Ureter (tissue), 1 donor: ENCODE measurements at regions not wholly inside any gene's neighbourhood (a gene's known extent, or its start where the extent isn't known, plus 50 kb on each side); places are given as distances from the start of the nearest gene placed in this dataset.
"Not testable (repeated sequence)": the region's sequence is repeated elsewhere in the genome, so short reads cannot be mapped to it uniquely, and the experiment has no call there.

ENCODE experiments used
- DNase-seq: peaks from one replicate; pipeline ENCODE4 v3.0.0-alpha.2; 2020; ENCODE audit warnings: low spot score
- donor health status: DM: yes; HTN: yes; CAD: no.

DNA sequence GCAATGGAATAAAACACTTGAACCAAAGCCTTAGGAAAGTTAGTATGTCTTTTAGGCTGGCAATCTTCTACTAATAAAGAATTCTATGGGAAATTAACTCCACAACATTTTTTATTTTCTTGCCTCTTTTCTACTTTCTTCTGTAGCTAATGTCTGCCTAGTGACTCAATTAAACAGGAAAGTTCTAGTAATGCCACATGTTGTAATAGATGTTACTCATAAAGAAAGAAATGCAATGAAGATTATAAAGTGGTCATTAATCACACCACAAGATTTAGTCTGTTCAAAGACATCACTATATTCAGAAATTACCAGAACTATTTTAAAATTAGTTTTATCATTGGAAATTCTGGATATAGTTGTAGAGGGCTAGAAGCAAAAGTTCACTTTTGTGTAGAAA is 329.7 kb downstream of the SI start:
- no peak for DNase-seq

DNA sequence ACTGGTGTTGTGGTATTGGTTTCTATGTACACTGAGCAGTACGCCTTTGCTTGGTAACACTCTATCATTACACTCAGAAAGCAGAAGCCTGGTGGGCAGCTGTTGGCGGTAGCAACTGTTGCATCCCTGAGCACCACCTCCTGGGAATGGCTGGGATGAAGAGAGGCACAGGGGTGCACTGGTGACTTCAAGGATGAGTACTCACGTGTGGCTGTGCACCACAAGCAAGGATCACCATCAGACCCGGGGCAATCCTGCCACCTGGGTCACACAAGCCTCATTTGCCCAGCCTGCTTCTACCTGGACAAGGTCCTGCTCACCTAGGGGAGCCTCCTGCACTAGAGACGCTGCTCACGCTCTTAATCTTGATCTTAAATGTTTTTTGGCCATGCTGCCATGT is 336.4 kb downstream of the SI start:
- DNase-seq = no peak

DNA sequence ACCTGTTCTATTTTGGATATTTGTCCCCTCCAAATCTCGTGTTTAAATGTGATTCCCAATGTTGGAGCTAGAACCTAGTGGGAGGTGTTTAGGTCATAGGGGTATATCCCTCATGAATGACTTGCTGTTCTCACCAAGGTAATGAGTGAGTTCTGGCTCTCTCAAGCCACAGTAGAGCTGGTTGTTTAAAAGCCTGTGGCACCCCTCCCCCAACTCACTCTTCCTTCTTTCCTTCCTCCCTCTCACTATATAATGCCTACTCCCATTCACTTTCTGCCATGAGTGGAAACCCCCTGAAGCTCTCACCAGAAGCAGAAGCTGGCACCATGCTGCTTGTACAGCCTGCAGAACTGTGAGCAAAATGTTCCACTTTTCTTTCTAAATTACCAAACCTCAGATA is 341.1 kb downstream of the SI start:
- DNase-seq = no peak

DNA sequence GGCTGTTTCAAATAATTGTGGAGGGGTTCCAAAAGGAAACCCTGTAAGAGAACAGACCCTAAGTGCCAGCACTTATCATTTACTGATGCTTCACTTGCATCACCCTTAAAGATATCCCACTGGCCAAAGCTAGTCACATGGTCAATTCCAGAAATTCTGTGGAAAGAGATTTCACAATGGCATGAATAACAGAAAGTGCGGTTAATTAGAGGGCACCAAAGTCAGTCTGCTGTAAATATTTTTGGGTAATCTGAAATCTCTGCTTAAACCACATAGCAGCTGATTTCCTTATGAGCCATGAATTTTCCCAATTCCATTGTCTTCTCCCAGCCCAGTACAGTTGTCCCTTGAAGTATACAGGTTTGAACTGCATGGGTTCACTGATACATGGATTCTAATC is 346.1 kb downstream of the SI start:
- DNase-seq = no peak

DNA sequence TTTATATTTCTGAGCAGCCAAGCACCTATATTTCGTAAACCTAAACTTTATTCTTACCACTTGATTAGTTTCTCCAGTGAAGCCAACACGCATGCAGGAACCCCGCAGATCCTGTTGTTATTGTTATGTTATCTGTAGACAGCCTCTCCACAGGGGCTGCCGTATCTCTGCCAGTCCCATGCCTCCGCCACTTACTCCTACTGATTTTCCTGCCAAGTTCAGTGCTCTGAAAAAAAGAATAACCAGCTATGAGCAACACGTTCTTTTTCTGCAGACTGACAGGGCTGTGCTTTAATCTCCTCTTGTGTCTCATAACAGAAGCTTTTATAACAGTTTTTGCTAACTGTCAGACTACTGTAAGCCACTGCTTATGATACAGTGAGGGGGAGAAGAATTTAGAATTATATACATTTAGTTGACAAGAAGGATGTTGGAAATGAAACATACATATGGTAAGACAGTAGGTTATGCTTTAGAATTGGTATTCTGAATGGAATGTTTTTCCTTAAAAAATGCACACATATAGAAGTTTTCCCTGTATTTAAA is 347.4 kb downstream of the SI start:
- DNase-seq = no peak

DNA sequence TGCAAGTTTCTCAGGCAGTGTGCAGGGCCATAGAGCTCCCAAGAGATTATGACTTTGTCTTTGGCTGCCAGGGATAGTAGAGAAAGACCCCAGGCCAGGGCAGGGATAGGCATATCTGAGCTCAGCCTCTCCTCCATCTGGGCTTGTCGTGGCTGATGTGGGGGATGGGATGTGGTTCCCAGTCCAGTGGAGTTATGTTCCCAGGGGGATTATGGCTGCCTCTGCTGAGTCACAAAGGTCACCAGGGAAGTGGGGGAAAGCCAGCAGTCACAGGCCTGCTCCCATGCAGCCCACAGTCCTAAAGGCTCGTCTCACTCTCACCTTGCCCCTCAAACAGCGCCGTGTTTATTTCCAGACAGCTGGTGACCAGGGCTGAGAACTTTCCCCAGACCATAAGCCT is 354.9 kb downstream of the SI start:
- no peak for DNase-seq

DNA sequence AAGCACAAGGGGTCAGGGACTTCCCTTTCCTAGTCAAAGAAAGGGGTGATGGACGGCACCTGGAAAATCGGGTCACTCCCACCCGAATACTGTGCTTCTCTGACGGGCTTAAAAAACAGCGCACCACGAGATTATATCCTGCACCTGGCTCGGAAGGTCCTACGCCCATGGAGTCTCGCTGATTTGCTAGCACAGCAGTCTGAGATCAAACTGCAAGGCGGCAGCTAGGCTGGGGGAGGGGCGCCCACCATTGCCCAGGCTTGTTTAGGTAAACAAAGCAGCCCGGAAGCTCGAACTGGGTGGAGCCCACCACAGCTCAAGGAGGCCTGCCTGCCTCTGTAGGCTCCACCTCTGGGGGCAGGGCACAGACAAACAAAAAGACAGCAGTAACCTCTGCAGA is 375.5 kb downstream of the SI start:
- not testable (repeated sequence) for DNase-seq

DNA sequence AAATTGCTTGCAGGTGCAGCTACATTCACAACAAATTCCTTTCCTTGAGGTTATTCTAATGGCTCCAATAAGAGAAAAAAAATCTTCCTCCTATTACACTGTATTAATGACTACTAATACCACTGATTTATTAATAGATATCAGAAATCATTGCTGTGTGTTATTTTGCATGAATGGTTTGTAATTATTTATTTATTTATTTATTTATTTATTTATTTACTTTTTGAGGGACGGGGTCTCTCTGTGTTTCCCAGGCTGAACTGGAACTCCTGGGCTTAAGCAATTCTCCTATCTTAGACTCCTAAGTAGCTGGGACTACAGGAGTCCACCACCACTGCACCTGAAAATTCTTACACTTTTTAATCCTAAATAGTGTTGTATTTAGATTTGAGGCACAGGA is 390.4 kb downstream of the SI start:
- DNase-seq = no peak

DNA sequence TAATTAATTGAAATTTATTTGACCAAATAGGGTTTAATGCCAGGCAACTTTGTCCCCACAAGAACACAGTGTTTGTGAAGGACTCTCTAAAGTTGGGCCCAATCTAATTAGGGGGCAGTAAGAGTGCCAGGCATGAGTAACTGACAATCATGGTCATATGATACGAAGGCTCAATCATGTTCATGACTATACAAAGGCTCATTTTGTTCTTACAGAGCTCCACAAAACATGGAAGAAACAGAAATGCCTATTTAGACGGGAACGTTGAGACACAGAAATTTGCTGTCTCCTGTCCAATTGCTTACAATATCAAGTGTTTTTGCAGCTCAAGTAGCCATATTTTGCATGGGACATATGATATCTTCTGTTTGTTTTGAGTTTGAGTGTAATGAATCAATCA is 391.1 kb downstream of the SI start:
- no peak for DNase-seq

DNA sequence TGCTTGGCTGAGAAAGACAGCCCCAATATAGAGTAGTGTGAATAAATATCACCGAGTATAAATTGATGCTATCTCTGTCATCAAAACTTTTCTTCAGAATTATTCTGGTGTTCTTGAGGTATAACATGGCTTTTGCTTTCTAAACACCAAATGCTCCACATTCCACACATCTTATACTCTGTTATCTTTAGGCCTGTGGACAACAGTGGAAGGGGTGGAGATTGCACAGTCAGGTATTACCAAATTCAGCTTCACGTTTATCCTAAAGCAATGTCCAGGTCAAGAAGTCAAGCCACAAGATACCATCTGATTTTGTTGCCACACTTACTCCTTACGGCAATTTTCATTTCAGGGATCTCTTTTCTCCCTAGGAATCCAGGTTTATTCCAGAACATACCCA is 394.8 kb downstream of the SI start:
- DNase-seq = no peak

DNA sequence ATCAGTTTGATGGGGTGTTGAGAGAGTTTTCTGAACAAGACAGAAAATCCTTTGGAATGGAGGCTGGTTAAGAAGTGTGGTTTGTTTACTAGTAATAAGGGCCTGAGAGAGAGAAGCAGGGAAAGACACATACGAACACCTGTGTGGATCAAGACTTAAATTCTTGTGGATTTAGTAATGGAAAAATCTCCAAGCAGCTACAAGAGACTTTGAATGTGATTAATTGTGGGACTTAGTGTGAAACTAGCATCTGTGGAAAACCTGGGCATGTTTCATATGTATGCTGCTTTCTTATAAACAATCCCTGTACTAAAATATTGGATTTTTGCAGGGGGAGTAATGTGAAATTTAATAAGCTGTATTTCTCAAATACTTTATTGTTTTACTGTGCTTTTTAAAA is 399.1 kb downstream of the SI start:
- no peak for DNase-seq

DNA sequence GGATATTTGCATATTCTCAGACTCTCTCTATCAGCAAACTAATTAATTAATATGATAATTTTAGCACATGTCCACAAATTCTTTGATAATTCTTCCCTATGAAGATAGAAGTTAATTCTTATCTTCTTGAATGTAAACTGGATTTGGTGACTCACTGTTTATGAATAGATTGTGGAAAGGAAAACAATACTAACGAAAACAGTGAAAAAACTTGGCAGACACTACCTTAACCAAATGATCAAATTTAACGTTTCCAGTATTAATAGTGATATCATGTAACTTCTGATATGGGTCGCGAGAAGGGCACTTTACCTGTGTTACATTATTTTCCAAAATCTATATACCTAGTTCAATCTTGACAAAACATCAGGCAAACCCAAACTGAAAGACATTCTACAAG is 401.0 kb downstream of the SI start:
- DNase-seq = no peak

DNA sequence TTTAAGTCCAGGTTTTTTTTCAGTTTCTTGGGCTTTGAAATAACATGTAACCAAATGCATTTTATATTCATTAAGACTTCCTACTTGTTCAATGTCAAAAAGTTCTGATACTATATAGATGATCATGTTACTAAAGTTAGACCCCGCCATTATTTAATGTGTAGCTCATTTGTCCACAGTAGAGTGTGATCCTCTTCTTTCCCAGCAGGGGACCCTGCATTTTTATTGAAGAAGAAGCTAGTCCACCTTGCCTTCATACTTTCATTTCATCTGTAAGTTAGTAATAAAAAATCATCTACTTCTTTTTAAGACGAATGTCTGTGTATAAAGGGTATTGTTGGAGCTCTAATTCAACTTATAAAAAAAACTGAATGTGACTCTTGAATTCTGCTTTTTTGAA is 404.6 kb downstream of the SI start:
- no peak for DNase-seq

DNA sequence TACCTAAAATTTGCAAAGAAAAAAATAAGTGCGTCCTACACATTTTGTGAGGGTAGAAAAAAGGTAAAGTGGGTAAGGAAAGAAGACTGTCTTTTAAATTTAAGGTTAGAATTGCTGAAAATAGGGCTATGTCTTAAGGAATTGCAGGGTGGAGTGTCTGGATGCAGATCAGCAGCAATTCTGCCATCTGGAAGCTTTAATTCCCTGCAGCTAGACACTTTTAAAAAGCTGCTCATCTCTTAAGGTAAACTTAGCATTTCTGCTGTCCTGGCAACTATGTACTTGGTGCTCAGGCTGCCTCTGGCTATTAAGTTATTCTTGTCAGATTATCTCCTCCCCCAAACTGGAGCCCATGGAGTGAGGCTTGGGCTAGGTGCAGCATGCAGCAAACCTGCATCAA is 420.2 kb downstream of the SI start:
- no peak for DNase-seq

DNA sequence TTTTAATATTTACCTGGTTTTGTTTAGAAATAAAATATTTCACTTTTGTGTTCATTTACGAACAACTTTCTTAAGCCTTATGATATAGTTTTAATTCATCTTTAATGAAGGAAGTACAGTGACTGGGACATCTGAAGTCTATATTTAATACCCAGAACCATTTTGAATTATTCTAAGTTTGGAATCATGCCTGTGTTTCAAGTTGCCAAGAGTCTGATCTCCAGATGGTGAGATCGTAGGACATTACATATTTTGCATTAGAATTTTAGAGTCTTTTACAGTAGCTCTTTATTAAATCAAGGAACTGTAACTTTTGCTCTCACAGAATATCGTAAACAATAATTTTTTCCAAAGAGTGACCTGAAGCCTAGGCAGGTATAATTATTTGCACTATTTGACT is 420.7 kb downstream of the SI start:
- DNase-seq = no peak

DNA sequence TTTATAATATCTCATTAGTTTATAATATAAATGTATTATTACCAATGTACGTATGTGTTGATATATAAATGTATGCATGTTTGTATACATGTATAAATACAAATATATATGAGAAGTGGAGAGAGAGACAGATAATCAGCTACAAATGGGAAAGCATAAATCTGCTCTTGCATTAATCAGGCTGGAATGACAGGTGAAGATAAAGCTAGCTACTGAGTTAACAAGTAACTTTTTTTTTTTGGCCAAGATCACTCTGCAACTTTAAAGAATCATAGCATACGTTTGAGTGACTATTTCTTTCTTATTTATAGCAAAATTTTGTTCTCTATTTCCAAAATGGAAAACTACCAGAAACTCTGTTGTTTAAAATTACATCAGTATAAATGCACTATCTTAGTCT is 422.8 kb downstream of the SI start:
- no peak for DNase-seq

DNA sequence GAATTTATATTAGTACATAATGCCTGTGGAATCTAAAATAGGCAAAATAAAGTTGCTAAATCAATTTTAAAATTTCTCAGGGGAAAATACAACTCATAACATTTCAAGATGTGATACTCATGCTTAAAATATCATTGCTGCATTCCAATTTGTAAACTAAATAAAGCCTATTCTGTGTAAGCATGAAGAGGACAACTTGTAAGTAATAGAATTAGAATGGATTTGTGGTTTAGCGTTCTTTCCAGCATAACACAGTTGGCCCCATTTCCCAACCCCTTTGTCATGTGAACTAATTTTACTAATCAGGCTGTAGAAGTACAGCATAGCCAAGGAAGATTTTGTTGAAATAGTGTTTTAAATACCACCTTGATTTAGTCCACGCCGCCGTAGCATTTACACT is 437.2 kb downstream of the SI start:
- no peak for DNase-seq

DNA sequence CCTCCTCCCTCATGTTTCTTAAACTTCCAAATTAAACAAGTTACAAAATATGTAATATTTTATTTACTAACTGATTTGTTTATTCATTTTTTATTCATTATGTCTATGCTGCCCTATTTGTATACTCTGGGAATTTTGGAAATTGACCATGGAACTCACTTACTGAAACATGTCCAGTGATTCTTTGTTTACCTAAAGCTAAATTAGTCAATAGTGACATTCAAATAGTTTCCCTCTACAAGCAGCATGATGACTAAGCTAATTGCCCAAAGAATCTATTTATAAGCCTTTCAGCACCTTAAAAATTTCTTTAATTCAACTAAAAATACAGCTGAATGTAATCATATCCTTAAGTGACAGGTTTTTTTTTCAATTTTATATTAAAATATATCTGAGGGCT is 437.7 kb downstream of the SI start:
- DNase-seq = no peak

DNA sequence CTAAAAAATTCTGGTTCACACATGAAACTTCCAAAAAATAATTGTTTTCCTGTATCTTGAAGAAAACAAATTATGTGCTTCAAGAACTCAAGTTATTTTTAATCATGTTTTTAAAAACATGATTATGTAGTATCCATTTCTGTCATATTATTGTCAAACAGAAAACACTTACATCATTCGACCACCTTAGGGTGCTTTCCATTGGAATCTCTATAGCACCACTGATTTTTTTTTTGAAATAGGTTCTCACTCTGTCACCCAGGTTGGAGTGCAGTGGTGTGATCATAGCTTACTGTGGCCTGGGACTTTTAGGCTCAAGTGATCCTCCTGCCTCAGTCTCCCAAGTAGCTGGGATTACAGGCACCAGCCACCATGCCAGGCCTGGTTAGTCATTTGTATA is 457.3 kb downstream of the SI start:
- no peak for DNase-seq

DNA sequence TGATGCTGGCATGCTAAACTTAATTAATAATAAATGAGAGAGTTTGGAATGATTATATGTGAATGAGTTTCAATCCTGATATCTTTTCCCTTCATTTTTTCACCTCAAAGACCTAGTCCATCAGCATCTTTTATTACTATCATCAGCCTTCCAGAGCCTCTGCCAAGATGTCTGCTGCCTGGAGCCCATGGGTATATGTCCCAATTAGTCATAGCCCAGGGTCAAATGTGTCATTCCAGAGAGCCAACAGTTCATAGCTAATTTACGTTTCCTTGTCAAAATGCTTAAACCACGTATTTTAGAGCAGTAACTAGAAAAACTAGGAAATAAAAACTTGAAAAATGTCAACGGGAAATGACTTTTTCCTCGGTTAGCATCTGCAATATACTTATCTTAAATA is 457.9 kb downstream of the SI start:
- DNase-seq = no peak

DNA sequence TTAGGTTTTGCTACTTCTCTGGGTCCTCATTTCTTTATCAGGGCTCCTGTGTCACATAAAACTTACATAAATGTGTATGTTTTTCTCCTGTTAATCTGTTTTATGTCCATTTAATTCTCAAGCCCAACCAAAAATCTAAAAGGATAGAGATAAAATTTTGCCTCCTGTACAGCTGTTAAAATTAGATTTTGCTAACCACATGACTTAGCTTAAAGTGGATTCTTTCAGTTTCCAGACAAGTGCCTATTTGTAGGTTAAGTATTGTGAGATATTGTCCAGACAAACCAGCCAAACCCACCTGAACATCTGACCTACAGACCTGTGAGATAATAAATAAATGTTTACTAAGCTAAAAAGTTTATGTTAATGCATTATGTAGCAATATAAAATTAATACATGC is 465.5 kb downstream of the SI start:
- no peak for DNase-seq

DNA sequence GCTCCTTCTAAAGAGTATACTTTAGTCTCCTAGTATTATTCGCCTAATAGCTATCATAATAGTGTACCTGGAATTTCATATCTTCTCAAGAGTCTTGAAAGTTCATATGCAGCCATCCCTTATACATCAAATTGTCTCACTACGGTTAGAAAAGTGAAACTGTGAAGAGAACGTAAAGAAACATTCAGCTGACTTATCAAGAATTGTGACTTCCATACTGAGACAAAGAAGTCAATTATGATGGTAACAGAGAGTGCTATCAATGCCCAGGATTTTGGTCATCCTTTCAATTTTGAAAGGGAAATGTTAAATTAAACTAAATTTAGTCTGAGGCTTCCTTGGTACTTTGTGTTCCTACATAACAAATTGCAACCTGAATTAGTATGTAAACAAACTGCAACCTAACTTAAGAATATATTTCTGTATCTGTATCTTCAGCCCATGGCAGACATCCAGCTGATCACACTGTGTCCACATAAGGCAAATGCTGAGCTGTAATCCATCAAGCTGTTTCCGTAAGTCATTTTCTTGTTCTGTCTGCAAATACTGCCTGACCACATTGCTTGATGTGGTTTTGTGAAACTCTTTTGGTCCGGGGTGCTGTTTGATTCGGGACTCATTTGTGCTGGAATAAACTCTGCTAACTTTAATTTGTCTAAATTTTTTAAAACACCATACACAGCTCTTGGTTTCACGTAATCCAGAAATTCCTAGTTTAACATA is 469.6 kb downstream of the SI start:
- DNase-seq = no peak

DNA sequence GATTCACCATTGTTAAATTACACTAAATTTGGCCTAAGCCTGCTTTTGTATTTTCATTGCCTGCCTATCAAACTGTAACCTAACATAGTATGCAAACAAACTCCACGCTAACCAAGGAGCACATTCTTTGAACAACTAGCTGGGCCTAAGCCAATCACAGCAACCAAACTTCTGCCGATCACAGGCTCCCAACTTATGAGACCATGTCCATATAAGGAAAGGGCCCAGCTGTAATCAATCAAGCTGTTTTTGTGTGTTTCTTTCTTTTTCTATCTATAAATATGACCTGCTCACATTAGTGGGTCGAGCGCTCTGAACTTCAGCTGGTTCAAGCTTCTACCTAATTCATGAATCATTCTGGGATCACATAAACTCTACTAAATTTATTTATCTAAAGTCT is 473.6 kb downstream of the SI start:
- DNase-seq = no peak

DNA sequence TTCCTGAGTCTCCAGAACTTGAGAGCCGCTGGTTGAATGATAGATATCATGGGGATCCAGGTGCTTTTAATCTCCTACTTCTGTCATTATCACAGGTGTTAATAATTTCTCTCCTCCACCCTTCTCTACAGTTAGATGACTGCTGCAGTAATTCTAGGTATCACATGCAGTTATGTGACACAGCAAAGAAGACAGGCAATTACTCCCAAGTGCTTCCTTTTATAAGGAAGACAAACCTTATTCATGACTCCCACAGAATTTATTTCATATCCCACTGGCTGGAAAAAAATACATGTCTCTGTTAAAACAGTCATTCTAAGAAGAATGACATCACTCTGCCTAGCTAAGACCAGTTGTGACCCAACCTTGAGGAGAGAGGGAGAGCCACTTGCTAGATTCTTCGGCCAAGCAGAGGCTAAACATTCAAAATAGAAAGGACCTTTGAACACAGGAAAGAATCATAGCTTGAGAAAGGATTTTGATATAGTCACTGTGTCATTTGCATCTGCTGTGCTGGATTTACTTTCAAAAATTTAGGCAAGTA is 500.6 kb downstream of the SI start:
- no peak for DNase-seq
